ENCODE measurements at regions not wholly inside any gene's neighbourhood (a gene's known extent, or its start where the extent isn't known, plus 50 kb on each side); places are given as distances from the start of the nearest gene placed in this dataset.

DNA sequence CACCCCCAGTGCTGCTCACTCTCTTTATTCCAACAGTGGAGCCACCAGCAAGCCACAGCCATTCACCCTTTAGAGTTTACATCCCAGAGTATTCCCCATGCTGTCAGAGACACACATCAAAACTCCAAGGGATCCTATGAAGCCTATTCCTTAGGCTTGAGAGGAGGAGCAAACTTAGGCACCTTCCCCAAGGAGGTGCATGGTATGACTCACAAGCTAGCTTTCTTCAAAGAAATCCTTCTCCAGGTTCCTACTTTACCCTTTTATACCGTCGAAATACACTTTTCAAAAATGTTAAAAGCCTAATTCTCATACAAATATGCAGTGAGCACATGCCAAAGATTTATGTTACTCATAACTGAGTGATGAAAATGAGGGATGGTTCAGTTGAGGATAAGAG, 175.4 kb downstream of the ETNK1 start:
- Histone ChIP-seq H3K4ac (ENCODE audit: low read depth, low read length) (no peak overlapping the region), H3K79me2 (ENCODE audit: insufficient read depth, low read length) (no peaks in the 10 kb centered on the region), H2BK120ac (ENCODE audit: low read depth, low read length, poor library complexity, severe bottlenecking) (no peak overlapping the region), H2AFZ (ENCODE audit: low read length) (no peak overlapping the region), H3K56ac (ENCODE audit: insufficient read length, low read depth, low read length) (no peak overlapping the region), H4K91ac (ENCODE audit: insufficient read length, low read depth, low read length) (no peak overlapping the region), H3K23ac (ENCODE audit: insufficient read length, low read depth, low read length) (no peak overlapping the region), H3K9me3 (ENCODE audit: control insufficient read depth, low read depth, low read length) (no peaks in the 10 kb centered on the region), H3K18ac (ENCODE audit: insufficient read length, low read depth, low read length) (no peak overlapping the region), H3K27me3 (ENCODE audit: insufficient read depth, low read length) (no peaks in the 10 kb centered on the region), H2BK20ac (ENCODE audit: low read depth, low read length, poor library complexity, severe bottlenecking) (no peak overlapping the region), H3K27ac (ENCODE audit: insufficient read length, low read depth, low read length) (no peak overlapping the region), H3K4me2 (ENCODE audit: insufficient read depth, insufficient read length, low read length) (no peak overlapping the region), H2BK5ac (ENCODE audit: insufficient read length, low read length) (no peak overlapping the region), H2BK15ac (ENCODE audit: low read depth, low read length) (no peak overlapping the region), H3T11ph (ENCODE audit: low read length) (no peak overlapping the region), H3K4me1 (ENCODE audit: insufficient read depth, low read length) (no peaks in the 10 kb centered on the region), H4K8ac (replicated peaks; ENCODE audit: insufficient read length, low read depth, low read length) (no peak overlapping the region), H4K5ac (ENCODE audit: insufficient read length, low read depth, low read length) (no peak overlapping the region), H2AK5ac (ENCODE audit: insufficient read length, low read length) (no peak overlapping the region), H3K79me1 (ENCODE audit: insufficient read depth, low read depth, low read length, poor library complexity, severe bottlenecking) (no peaks in the 10 kb centered on the region), H4K20me1 (ENCODE audit: control insufficient read depth, insufficient read depth, insufficient read length) (no peaks in the 10 kb centered on the region), H3K23me2 (ENCODE audit: insufficient read length, low read depth, low read length, poor library complexity, severe bottlenecking) (no peaks in the 10 kb centered on the region), H3K9ac (ENCODE audit: extremely low read depth, insufficient read length, low read length) (no peak overlapping the region), H2BK12ac (ENCODE audit: insufficient read length, low read depth, low read length) (no peak overlapping the region), H3K14ac (ENCODE audit: insufficient read depth, low read length) (no peak overlapping the region)
- no peaks in the 10 kb centered on the region for H3K9me3 Mint-ChIP-seq
- no peaks in the 10 kb centered on the region for H3K27me3 Mint-ChIP-seq (ENCODE audit: low read depth)
- H3K4me3 Mint-ChIP-seq, result no peak overlapping the region
- WGBS (ENCODE audit: extremely low coverage, insufficient read length, low lambda C conversion rate), result no CpG with 5 or more reads among the region's 2 CpGs
- DNase-seq, result no peak
- no peaks in the 10 kb centered on the region; a peak in 1 of 7 replicates for H3K36me3 Mint-ChIP-seq (ENCODE audit: insufficient read depth in 1 of 3, low read depth in 3 of 3)
- H3K27ac Mint-ChIP-seq, result peak overlapping the region in 2 of 3 experiments; percentile 38 to 76; a peak in 2 of 7 replicates
- TF ChIP-seq, protein P1, sequence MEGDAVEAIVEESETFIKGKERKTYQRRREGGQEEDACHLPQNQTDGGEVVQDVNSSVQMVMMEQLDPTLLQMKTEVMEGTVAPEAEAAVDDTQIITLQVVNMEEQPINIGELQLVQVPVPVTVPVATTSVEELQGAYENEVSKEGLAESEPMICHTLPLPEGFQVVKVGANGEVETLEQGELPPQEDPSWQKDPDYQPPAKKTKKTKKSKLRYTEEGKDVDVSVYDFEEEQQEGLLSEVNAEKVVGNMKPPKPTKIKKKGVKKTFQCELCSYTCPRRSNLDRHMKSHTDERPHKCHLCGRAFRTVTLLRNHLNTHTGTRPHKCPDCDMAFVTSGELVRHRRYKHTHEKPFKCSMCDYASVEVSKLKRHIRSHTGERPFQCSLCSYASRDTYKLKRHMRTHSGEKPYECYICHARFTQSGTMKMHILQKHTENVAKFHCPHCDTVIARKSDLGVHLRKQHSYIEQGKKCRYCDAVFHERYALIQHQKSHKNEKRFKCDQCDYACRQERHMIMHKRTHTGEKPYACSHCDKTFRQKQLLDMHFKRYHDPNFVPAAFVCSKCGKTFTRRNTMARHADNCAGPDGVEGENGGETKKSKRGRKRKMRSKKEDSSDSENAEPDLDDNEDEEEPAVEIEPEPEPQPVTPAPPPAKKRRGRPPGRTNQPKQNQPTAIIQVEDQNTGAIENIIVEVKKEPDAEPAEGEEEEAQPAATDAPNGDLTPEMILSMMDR (conservative IDR thresholded peaks at IDR 0.05), result no peak
- peaks cover 22 to 24% of the 10 kb centered on the region in 2 experiments for H3K4me1 Mint-ChIP-seq
